NCI-H1092 (cell line): ENCODE measurements at regions not wholly inside any gene's neighbourhood (a gene's known extent, or its start where the extent isn't known, plus 50 kb on each side); places are given as distances from the start of the nearest gene placed in this dataset.
"Not testable (repeated sequence)": the region's sequence is repeated elsewhere in the genome, so short reads cannot be mapped to it uniquely, and the experiment has no call there.

Experiments used
- DNase-seq: peaks from one replicate; lab custom pipeline; 2025; lab: John Stamatoyannopoulos, UW

- DNase-seq: no peak
These were observed 205.9 kb upstream of the LINGO1 start for GRCh38 chr15:77838595-77838994.

- no peak for DNase-seq
These were observed 205.3 kb upstream of the LINGO1 start for GRCh38 chr15:77838061-77838460.

- DNase-seq: no peak
These were observed 204.9 kb upstream of the LINGO1 start for GRCh38 chr15:77837649-77838025.

DNA sequence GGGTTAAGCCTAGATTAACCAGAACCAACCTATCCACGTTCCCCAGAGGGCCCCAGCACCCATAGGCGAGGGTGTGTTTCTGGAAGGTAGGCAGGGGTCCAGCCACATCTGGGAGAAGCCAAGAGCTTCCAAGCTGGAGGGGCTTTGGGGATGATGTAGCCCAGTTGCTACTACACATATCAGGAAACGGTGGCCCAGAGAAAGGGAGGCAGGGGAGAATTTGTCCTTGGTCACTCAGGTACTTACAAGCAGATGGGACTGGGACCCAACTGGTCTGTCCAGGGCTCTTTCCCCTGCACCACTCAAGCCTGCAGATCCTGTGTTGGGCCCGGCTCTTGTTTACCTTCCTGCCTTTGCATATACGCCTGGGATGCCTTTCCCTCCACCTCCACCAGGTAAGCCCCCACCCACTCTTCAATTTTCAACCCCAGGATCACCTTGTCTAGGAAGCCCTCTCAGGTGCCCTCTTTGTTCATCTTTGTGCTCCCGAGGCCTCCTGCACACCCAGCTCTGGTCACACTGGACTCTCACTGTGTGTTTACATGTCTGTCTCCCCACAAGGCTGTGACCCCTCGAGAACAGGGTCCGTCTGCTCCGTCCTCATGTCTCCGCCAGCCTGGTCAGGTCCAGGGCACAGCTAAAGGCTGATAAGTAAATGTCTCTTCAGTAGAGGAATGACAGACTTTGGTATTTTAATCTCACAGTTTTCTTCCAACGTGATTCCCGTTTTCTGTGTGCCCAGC is 204.4 kb upstream of the LINGO1 start:
- DNase-seq: no peak

DNA sequence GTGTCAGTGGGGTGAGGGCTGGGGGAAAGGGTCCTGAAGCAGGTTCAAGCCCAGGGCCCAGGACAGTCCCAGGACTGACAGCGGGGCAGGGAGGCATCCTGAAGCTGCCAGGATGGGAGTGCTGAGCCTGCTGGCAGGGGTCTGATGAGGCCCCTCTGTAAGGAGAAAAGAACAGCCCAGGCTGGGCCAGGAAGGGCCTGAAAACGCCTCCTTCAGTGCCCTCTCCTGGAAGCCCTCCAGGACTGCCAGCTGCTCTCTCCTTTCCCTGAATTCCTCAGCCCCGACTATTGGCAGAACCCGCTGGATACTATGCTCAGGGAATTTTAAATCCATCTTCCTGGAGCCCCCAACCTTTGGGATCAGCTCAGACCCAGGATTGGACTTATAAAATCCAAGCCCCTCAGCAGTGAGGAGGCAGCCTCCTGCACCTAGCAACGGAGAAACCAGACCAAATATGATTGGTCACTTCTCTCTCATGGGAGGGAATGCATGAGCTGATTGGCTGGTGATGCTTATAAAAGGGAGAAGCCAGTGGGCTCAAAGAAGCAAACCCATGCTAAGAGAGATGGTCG is 203.5 kb upstream of the LINGO1 start:
- DNase-seq: no peak

DNA sequence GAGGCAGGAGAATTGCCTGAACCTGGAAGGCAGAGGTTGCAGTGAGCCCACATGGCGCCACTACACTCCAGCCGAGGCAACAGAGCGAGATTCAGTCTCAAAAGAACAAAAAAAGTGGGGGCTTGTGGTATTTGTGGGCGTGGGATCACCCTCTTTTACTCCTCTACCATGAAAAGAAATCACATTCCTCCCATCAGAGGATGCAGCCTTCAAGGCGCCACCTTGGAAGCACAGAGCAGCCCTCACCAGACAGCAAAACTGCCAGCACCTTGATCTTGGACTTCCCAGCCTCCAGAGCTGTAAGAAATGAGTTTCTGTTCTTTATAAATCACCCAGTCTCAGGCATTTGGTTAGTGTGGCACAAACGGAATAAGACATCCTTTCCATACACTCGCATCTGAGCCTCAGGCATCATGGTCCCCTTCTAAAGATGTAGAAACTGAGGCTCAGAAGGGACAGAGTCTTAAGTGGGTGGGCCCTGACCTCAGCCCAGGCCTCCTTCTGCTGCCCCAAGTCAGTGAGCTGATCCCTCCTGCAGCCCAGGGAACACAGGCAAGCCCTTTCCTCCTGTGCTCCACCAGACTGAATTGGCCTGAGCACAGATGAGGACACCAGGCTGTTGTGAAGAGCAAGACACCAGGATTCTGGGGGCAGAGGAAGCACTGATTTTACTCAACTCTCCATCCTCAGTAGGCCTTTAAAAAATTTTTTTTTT is 201.7 kb upstream of the LINGO1 start:
- no peak for DNase-seq

DNA sequence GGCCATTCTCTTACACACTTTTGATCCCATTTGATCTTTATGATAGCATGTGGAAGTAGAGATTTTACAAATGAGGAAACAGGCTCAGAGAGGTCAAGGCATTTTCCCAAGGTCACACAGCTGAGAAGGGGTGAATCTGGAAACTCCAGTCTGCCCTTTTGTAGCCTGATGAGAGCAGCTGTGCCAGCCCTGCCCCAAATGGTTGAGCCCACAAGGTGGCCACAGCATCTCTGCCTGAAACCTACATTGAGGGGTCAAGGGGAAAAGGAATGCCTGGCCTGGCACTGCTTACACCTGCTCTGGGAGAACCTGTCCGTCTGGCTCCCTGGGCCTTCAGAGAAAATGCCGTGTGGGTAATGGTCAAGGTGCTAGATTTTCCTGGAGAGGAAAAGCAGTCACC is 200.2 kb upstream of the LINGO1 start:
- no peak for DNase-seq

DNA sequence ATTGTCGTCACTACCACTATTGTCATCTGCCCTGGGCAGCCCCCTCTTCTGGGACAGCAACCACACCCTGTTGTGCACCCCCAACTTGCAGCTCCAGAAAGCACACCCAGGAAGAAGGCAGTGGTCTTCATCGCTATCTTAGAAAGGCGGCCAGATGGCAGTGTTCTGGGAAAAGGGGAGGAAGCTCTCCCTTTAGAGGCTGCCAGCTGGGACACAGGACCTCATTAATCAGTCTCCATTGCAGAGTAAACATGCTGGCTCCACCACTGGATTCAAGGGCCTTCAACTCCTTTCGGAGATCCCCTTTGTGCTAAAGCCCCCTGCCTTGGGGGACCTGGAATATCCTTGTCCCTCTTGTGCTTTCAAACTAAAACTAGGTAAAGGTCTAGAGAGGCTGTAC is 199.3 kb upstream of the LINGO1 start:
- no peak for DNase-seq

DNA sequence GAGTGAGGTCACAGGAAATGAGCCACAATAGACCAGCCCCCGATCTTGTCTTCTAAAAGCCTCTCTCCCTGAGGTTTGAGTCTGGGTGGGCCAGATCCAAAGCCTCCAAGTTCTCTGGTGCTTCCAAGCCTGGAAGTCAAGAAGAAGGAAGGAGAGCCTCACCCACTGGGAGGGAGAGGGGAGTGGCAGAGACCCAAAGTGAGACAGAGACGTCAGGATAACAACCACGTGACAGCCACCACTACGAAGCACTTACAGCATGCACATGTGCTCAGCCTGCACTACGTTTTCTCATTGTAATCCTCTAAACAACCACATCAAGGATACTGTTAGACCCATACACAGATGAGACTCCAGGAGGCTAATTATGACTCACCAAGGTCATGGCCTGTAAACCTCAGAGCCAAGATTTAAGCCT is 197.3 kb upstream of the LINGO1 start:
- DNase-seq: no peak

DNA sequence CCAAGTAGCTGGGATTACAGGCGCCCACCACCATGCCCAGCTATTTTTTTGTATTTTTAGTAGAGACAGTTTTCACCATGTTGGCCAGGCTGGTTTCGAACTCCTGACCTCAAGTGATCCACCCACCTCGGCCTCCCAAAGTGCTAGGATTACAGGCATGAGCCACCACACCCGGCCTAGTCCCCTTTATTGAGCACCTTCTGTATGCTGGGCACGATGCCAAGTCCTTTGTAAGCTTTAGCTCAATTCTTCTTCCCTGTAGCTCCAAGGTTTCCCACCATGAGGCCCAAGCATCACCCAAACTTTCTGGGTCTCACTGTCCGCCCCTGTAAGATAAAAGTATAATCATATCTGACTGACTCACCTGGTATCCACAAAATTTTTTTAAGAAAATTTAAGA is 196.6 kb upstream of the LINGO1 start:
- DNase-seq: not testable (repeated sequence)

DNA sequence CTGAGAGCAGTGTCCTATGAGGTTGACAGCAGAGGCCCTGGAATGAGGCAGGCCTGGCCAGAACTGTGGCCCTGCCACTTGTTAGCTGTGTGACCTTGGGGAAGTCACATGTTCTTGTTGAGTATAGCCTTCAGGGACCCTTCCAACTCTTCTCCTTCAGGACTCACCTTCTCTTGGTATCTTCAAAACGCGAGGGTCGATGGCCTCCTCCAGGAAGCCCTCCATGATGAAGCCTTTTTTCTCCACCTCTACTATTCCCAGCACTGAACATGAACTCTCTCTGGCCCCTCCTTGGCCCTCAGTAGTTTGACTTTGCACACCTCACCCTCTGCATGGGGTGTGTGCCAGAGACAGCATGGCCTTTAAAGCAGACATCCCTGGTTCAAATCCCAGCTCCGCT is 195.1 kb upstream of the LINGO1 start:
- DNase-seq: no peak

GRCh38 chr15:77826006-77826695 is 193.4 kb upstream of the LINGO1 start:
- no peak for DNase-seq

- no peak for DNase-seq
These were observed 192.8 kb upstream of the LINGO1 start for GRCh38 chr15:77825546-77825945.

DNA sequence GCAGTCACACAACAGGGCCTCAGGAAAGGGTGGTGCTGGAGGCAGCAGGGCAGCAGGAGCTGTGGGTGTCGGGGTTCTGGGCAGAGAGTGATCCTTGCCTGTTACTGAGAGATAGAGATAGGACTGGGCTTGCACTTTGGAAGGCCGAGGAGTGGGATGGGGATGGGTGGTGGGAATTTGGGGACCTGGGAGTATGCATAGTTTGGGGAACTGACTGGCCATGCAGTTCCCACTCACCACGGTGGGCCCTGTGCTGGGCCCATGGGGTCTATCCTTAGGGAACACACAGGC is 192.5 kb upstream of the LINGO1 start:
- DNase-seq: no peak

GRCh38 chr15:77824361-77825251 is 191.9 kb upstream of the LINGO1 start:
- DNase-seq: no peak

- DNase-seq: no peak
These were observed 191.0 kb upstream of the LINGO1 start for GRCh38 chr15:77823736-77824135.

DNA sequence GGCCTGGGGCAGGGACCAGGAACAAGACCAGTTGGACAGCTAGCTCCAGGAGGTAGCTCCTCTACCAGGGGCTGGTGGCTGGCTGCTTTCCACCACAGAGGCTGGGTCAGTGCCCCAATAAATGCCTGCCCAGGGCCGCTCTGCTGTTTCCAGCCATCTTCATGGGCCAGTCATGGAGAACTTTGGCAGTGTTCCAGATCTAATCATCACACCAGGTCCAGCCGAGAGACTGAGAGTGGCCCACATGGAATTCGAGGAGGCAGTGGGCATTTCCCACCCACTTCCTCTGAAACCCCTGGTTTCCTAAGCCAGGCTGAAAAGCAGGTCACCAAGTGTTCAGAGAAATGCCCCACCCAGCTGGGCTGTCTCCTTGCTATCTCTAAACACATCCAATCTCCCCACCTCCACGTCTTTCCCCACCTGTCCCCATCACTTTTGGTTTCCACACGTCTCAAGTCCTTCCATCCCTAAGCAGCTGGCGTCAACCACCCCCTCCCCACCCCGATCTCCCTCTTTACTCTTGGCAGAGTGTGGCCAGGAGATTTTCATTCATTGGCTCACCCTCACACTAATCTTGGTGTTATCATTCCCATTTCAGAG is 190.0 kb upstream of the LINGO1 start:
- no peak for DNase-seq

DNA sequence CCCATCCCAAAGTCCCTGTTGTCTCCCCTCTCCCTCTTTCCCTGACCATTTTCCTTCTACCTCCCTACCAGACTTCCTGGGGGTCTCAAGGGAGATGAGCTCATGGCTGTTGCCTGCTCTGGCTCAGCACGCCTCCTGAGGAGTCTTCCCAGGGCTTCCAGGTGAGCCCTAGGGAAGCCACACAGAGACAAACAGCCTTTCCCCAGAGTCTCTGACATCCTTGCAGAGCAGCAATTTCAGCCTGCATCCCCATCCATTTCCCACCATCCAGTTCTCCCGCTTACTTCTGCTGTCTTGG is 189.2 kb upstream of the LINGO1 start:
- no peak for DNase-seq

DNA sequence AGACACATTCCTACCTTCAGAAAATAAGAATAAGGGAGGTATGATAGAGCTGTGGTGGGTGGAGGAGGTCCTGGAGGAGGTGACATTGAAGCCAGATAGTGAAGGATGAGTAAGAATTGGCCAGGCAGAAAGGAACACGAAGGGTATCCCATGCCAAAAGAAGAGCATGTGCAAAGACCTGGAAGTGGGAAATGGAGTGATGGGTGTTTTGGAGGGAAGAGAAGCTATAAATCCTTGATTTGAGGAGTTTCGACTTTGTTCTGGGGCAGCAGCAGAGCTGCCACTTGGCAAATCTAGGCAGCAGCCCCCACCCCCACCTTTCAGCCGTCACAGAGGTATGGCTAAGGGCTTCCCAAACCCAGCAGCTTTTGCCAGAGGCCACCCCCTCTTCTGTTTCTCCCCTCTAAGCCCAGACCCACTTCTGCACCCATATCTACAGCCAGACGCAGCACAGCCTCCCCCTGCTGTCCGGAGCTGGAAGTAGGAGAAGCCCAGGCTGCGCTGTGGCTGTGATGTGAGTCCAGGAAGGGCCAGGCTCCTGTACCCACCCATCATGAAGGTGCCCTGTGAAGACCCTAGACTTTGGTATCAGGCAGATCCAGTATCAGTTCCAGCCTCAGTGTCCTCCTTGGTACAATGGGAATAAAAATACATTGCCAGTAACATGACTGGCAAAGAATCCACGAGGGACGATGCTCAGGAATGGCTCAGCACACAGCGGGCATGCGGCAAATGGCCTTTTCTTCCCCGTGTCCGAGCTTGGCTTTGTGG is 188.7 kb upstream of the LINGO1 start:
- DNase-seq: peak; percentile 16

DNA sequence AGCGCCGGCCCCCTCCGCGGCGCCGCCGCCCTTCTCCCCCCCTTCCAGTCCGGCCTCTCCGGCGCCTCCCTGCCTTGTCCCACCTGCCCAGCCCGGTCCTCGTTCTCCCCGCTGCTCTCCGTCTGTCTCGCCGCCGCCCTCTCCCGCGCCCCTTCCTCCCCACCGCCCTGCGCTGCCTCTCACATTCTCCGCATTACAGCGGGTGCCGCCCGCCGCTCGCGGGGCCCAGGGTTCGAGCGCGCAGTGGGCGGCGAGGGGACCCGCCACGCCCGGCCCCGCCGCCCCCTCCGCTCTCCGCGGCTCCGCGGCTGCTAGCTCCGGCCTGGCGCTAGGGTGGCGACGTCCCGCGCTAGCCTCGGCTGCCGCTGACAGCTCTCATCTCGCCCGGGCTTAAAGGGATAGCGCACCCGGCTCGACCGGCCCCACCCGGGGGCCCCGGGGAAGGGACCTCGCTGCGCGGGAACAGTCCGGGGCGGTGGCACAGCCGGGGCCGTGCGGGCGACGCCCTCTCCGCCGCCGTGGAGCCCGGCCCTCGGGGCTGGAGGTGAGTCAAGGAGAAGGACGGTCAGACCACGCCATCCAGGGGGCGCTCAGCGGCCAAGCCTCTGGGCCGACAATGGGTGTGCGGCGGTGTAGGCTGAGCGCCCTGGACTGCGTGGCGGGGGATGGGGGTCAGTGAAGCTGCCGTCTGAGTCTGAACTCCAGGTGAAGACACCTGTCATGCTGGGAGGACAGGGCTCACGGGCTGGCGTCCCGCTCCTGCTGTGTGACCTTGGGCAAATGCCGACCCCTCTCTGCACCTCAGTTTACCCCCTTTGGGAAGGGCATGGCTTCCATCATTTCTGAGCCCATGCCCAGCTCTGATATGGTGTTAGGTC is 187.4 kb upstream of the LINGO1 start:
- DNase-seq: peak; percentile 48
